Liver (tissue), 3 donors: ENCODE measurements at regions not wholly inside any gene's neighbourhood (a gene's known extent, or its start where the extent isn't known, plus 50 kb on each side); places are given as distances from the start of the nearest gene placed in this dataset.

ENCODE experiments used
- CTCF ChIP-seq: fragments of 150-350 bp; IDR thresholded peaks from 2 replicates; pipeline ENCODE4 v1.5.1; 2017; ENCODE audit warnings: improper control_type of control experiment, low read depth, low read length; ENCODE audit not compliant: missing input control
- HNF4G ChIP-seq: IDR thresholded peaks from 2 replicates; pipeline ENCODE4 v1.6.1; 2016; ENCODE audit warnings: antibody characterized with exemption
- MAX ChIP-seq: IDR thresholded peaks from 2 replicates; pipeline ENCODE4 v1.6.1; 2016; ENCODE audit warnings: antibody characterized with exemption
- REST ChIP-seq: IDR thresholded peaks from 2 replicates; pipeline ENCODE4 v1.6.1; 2016; ENCODE audit warnings: antibody characterized with exemption, mild to moderate bottlenecking
- TAF1 ChIP-seq: conservative IDR thresholded peaks from 2 replicates; pipeline ENCODE4 v1.6.1; 2016; ENCODE audit warnings: antibody characterized with exemption, mild to moderate bottlenecking
- donor health status: healthy.
- donor health status: healthy.

- TF ChIP-seq CTCF (no peak), TAF1 (no peak), REST (no peak), HNF4G (no peak), MAX (no peak)
Observed at GRCh38 chr2:15718103-15718943, 126.7 kb downstream of the DDX1 start.
